Astrocyte (in vitro differentiated cells and primary cell): ENCODE measurements at regions not wholly inside any gene's neighbourhood (a gene's known extent, or its start where the extent isn't known, plus 50 kb on each side); places are given as distances from the start of the nearest gene placed in this dataset.

Experiments
- CTCF ChIP-seq: IDR thresholded peaks from 2 replicates; pipeline ENCODE4 v1.5.1; 2011; ENCODE audit warnings: low read depth, mild to moderate bottlenecking, inconsistent platforms, low read length, moderate library complexity; ENCODE audit not compliant: insufficient read depth
- EZH2 ChIP-seq: IDR thresholded peaks from 2 replicates; pipeline ENCODE4 v1.6.1; 2012; ENCODE audit warnings: mild to moderate bottlenecking, low read length, inconsistent platforms; ENCODE audit not compliant: insufficient read depth

DNA sequence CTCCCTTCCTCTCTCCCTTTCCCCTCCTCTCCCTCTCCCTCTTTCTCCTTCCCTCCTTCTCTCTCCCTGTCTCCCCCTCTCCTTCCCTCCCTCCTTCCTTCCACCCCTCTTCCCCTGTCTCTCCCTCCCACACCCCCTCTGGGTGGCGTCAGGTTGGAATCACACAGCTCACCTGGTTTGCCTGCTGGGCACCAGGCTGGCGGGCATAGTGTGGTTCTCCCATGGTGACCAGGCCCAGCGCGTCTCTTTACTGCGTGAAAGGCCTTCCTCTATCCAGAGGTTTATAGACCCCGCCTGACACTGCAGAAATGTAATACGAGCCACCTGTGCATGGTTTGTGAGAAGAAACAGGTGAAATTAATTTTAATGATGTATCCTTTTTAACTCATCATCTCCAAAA, 76.2 kb downstream of the MRPL36 start:
- TF ChIP-seq CTCF (no peak), EZH2 (no peak)
